ENCODE measurements at regions not wholly inside any gene's neighbourhood (a gene's known extent, or its start where the extent isn't known, plus 50 kb on each side); places are given as distances from the start of the nearest gene placed in this dataset.

DNA sequence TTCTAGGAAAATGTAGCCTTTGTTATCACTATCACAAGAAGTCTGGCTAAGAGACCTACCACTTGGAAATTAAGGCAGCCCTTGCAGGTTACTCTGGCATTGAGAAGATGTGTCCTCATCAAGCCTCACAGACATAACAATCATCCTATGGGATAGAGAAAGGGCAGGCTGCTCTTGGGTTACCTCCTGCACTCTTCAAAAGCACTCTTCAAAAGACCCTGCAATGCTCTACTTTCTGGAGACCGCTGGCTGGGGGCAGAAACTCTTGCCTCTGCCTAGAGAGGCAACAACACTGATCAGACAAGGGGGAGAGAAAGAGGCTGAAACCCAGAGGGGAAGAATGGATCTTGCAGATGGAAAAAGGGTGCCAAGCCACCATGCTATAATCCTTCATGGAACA, 127.9 kb upstream of the BNIP2 start:
- no peak for TF ChIP-seq TCF7L2 (IDR thresholded peaks at IDR 0.05; ENCODE audit: low read depth, low read length)
- TF ChIP-seq, protein P1, sequence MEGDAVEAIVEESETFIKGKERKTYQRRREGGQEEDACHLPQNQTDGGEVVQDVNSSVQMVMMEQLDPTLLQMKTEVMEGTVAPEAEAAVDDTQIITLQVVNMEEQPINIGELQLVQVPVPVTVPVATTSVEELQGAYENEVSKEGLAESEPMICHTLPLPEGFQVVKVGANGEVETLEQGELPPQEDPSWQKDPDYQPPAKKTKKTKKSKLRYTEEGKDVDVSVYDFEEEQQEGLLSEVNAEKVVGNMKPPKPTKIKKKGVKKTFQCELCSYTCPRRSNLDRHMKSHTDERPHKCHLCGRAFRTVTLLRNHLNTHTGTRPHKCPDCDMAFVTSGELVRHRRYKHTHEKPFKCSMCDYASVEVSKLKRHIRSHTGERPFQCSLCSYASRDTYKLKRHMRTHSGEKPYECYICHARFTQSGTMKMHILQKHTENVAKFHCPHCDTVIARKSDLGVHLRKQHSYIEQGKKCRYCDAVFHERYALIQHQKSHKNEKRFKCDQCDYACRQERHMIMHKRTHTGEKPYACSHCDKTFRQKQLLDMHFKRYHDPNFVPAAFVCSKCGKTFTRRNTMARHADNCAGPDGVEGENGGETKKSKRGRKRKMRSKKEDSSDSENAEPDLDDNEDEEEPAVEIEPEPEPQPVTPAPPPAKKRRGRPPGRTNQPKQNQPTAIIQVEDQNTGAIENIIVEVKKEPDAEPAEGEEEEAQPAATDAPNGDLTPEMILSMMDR (IDR thresholded peaks at IDR 0.05): no peak
- TF ChIP-seq SIN3A (IDR thresholded peaks at IDR 0.05; ENCODE audit: borderline replicate concordance, insufficient read depth, low read depth, low read length): no peak
- no peak for TF ChIP-seq POLR2AphosphoS5 (IDR thresholded peaks at IDR 0.05; ENCODE audit: low read depth, low read length)
- TF ChIP-seq, protein P2, sequence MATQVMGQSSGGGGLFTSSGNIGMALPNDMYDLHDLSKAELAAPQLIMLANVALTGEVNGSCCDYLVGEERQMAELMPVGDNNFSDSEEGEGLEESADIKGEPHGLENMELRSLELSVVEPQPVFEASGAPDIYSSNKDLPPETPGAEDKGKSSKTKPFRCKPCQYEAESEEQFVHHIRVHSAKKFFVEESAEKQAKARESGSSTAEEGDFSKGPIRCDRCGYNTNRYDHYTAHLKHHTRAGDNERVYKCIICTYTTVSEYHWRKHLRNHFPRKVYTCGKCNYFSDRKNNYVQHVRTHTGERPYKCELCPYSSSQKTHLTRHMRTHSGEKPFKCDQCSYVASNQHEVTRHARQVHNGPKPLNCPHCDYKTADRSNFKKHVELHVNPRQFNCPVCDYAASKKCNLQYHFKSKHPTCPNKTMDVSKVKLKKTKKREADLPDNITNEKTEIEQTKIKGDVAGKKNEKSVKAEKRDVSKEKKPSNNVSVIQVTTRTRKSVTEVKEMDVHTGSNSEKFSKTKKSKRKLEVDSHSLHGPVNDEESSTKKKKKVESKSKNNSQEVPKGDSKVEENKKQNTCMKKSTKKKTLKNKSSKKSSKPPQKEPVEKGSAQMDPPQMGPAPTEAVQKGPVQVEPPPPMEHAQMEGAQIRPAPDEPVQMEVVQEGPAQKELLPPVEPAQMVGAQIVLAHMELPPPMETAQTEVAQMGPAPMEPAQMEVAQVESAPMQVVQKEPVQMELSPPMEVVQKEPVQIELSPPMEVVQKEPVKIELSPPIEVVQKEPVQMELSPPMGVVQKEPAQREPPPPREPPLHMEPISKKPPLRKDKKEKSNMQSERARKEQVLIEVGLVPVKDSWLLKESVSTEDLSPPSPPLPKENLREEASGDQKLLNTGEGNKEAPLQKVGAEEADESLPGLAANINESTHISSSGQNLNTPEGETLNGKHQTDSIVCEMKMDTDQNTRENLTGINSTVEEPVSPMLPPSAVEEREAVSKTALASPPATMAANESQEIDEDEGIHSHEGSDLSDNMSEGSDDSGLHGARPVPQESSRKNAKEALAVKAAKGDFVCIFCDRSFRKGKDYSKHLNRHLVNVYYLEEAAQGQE (IDR thresholded peaks at IDR 0.05; ENCODE audit: insufficient read depth in 1 of 2, low read depth in 2 of 2, low read length in 1 of 2): no peak
- CTCF ChIA-PET: no interaction called here
- no peak for DNase-seq (ENCODE audit: low read depth, low spot score)
- Histone ChIP-seq H3K4me3 (ENCODE audit: low read depth in 2 of 2, low read length in 2 of 2) (no peak overlapping the region), H3K36me3 (ENCODE audit: control insufficient read depth, insufficient read depth, low read length) (no peaks in the 10 kb centered on the region), H3K27me3 (ENCODE audit: control insufficient read depth, insufficient read depth, low read length) (peaks cover 2% of the 10 kb centered on the region; the same call in 1 of the 2 replicates), H3K4me1 (ENCODE audit: control insufficient read depth, insufficient read depth, low read length) (no peaks in the 10 kb centered on the region), H3K27ac (ENCODE audit: low read length) (no peak overlapping the region), H3K9me3 (ENCODE audit: control insufficient read depth, insufficient read depth, low read depth, low read length) (no peaks in the 10 kb centered on the region)
- POLR2A ChIA-PET: no interaction called here
- in situ Hi-C loops (cut with HindIII; ENCODE audit: low pct_unique_long_range_greater_than_20kb, low sequenced_read_pairs) (no loop called here), intact Hi-C loops (cut with micrococcal nuclease; ENCODE audit: unreplicated experiment) (no loop called here)
- BruUV-seq (replicated peaks): no TSS peak
- no peak for ATAC-seq

DNA sequence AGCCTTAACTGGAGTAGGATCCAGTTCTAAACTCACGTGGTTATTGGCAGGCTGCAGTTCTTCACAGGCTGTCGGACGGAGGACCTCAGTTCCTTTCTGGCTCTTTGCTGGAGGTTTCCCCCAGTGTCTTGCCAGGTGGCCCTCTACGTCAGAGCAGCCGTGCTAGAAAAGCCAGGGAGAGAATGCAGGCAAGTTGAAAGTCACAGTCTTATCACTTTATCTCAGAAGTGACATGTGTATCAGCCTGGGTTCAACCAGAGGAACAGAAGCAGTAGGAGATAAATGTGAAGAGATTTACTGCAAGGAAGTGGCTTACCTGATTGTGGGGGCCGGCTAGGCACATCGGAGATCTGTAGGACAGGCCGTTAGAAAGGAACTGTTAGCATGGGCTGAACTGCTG, 125.3 kb upstream of the BNIP2 start:
- H3K4me1 ChIP-seq (ENCODE audit: control insufficient read depth, insufficient read depth, low read length): no peaks in the 10 kb centered on the region
- H3K4me3 ChIP-seq (ENCODE audit: low read depth in 2 of 2, low read length in 2 of 2): no peak overlapping the region
- H3K9me3 ChIP-seq (ENCODE audit: control insufficient read depth, insufficient read depth, low read depth, low read length): no peaks in the 10 kb centered on the region
- H3K36me3 ChIP-seq (ENCODE audit: control insufficient read depth, insufficient read depth, low read length): no peaks in the 10 kb centered on the region
- TF ChIP-seq, protein P1 (IDR thresholded peaks at IDR 0.05): no peak
- TF ChIP-seq TCF7L2 (IDR thresholded peaks at IDR 0.05; ENCODE audit: low read depth, low read length): no peak
- no peak for DNase-seq (ENCODE audit: low read depth, low spot score)
- H3K27ac ChIP-seq (ENCODE audit: low read length): no peak overlapping the region
- intact Hi-C loops (cut with micrococcal nuclease; ENCODE audit: unreplicated experiment): no loop called here
- peaks cover 2% of the 10 kb centered on the region; the same call in 1 of the 2 replicates for H3K27me3 ChIP-seq (ENCODE audit: control insufficient read depth, insufficient read depth, low read length)
- no peak for ATAC-seq
- no TSS peak for BruUV-seq (replicated peaks)
- in situ Hi-C loops (cut with HindIII; ENCODE audit: low pct_unique_long_range_greater_than_20kb, low sequenced_read_pairs): no loop called here
- CTCF ChIA-PET: no interaction called here
- POLR2A ChIA-PET: no interaction called here

All from Panc1 (cell line).